ENCODE measurements at regions not wholly inside any gene's neighbourhood (a gene's known extent, or its start where the extent isn't known, plus 50 kb on each side); places are given as distances from the start of the nearest gene placed in this dataset.

GRCh38 chr4:187665086-187665485 lies 330.5 kb upstream of the ZFP42 start:
- TF ChIP-seq CTCF (optimal IDR thresholded peaks at IDR 0.05 in 1 of 3, IDR thresholded peaks at IDR 0.05 in 1 of 3, conservative IDR thresholded peaks at IDR 0.05 in 1 of 3; ENCODE audit: extremely low read depth in 1 of 3, insufficient read depth in 2 of 3, low read length in 3 of 3) (no peak), EZH2 (IDR thresholded peaks at IDR 0.05; ENCODE audit: low read length) (no peak)
